Neutrophil (primary cell): ENCODE measurements at regions not wholly inside any gene's neighbourhood (a gene's known extent, or its start where the extent isn't known, plus 50 kb on each side); places are given as distances from the start of the nearest gene placed in this dataset.

Experiments
- H3K27ac ChIP-seq: fragments of 200-600 bp; sonication (generic); 2 replicates; pipeline ENCODE4 v1.5.1; 2016; ENCODE audit warnings: mild to moderate bottlenecking, moderate library complexity
- H3K27me3 ChIP-seq: fragments of 200-600 bp; sonication (generic); 2 replicates; pipeline ENCODE4 v1.6.0; 2016; ENCODE audit warnings: mild to moderate bottlenecking
- H3K36me3 ChIP-seq: fragments of 200-600 bp; sonication (generic); 2 replicates; pipeline ENCODE4 v1.5.1; 2017
- H3K4me1 ChIP-seq, 2 experiments: fragments of 200-600 bp in 1 of 2; sonication (generic) in 1 of 2; 1 replicate in 1 of 2; 2 replicates in 1 of 2; pipeline versions ENCODE4 v1.5.1 to v1.6.1; 2013 to 2016; ENCODE audit warnings: low read depth in 1 of 2, low read length in 1 of 2, mild to moderate bottlenecking in 1 of 2, moderate library complexity in 1 of 2; ENCODE audit not compliant: control insufficient read depth in 1 of 2, insufficient read depth in 1 of 2
- H3K4me3 ChIP-seq, 2 experiments: fragments of 200-600 bp in 1 of 2; sonication (generic) in 1 of 2; 1 replicate in 1 of 2; 2 replicates in 1 of 2; pipeline ENCODE4 v1.5.1; 2013 to 2016; ENCODE audit warnings: low read depth in 1 of 2, low read length in 1 of 2, mild to moderate bottlenecking in 1 of 2, moderate library complexity in 1 of 2
- H3K9me3 ChIP-seq: fragments of 200-600 bp; sonication (generic); 2 replicates; pipeline ENCODE4 v1.5.1; 2016
- CTCF ChIP-seq: fragments of 200-600 bp; sonication (generic); IDR thresholded peaks from 2 replicates; pipeline ENCODE4 v1.5.1; 2016; ENCODE audit warnings: antibody characterized with exemption

GRCh38 chr3:94459167-94459566, 396.3 kb downstream of the NSUN3 start:
- no peaks in the 10 kb centered on the region for H3K27me3 ChIP-seq
- H3K4me3 ChIP-seq = no peak overlapping the region
- no peak overlapping the region for H3K27ac ChIP-seq
- no peak for TF ChIP-seq CTCF
- H3K4me1 ChIP-seq = no peaks in the 10 kb centered on the region
- no peaks in the 10 kb centered on the region for H3K9me3 ChIP-seq
- H3K36me3 ChIP-seq = no peaks in the 10 kb centered on the region

- no peaks in the 10 kb centered on the region for H3K36me3 ChIP-seq
- no peak overlapping the region for H3K27ac ChIP-seq
- TF ChIP-seq CTCF = no peak
- H3K4me3 ChIP-seq = no peak overlapping the region
- H3K9me3 ChIP-seq = no peaks in the 10 kb centered on the region
- H3K4me1 ChIP-seq = no peaks in the 10 kb centered on the region
- H3K27me3 ChIP-seq = no peaks in the 10 kb centered on the region
Measured at GRCh38 chr3:94460931-94461330, 398.1 kb downstream of the NSUN3 start.

- Histone ChIP-seq H3K4me3 (no peak overlapping the region), H3K27ac (no peak overlapping the region), H3K9me3 (no peaks in the 10 kb centered on the region), H3K36me3 (no peaks in the 10 kb centered on the region), H3K27me3 (no peaks in the 10 kb centered on the region), H3K4me1 (no peaks in the 10 kb centered on the region)
- no peak for TF ChIP-seq CTCF
Measured at GRCh38 chr3:94462931-94463330, 400.1 kb downstream of the NSUN3 start.

- Histone ChIP-seq H3K4me1 (no peaks in the 10 kb centered on the region), H3K9me3 (no peaks in the 10 kb centered on the region), H3K4me3 (no peak overlapping the region), H3K27ac (no peak overlapping the region), H3K36me3 (no peaks in the 10 kb centered on the region), H3K27me3 (no peaks in the 10 kb centered on the region)
- no peak for TF ChIP-seq CTCF
Measured at GRCh38 chr3:94472511-94472910, 409.6 kb downstream of the NSUN3 start.

GRCh38 chr3:94481226-94481898, 418.5 kb downstream of the NSUN3 start:
- H3K9me3 ChIP-seq = no peaks in the 10 kb centered on the region
- no peak overlapping the region for H3K4me3 ChIP-seq
- no peaks in the 10 kb centered on the region for H3K36me3 ChIP-seq
- H3K27me3 ChIP-seq = no peaks in the 10 kb centered on the region
- no peaks in the 10 kb centered on the region for H3K4me1 ChIP-seq
- TF ChIP-seq CTCF = no peak
- H3K27ac ChIP-seq = no peak overlapping the region
